CD8-positive, alpha-beta memory T cell (primary cell): ENCODE measurements at regions not wholly inside any gene's neighbourhood (a gene's known extent, or its start where the extent isn't known, plus 50 kb on each side); places are given as distances from the start of the nearest gene placed in this dataset.

Experiments used
- CTCF ChIA-PET: fragments of 350-600 bp; sonication (Branson Sonifier 250); formaldehyde crosslinking; loops from one replicate; lab custom pipeline; 2021; ENCODE audit warnings: antibody characterized with exemption; lab: Charles Lee
- POLR2A ChIA-PET: fragments of 350-600 bp; sonication (Branson Sonifier 250); formaldehyde crosslinking; loops from one replicate; lab custom pipeline; 2021; ENCODE audit warnings: antibody characterized with exemption; lab: Charles Lee
- DNase-seq, 5 donors: peaks; one replicate each; pipeline versions ENCODE4 v3.0.0 to v3.0.0-alpha.2; 2020 to 2022; ENCODE audit warnings: mixed read lengths in 1 of 5
- H3K27ac ChIP-seq: one replicate; pipeline ENCODE4 v1.7.0; 2013; ENCODE audit warnings: low read depth, mild to moderate bottlenecking, low read length, moderate library complexity
- H3K27me3 ChIP-seq: 2 replicates; pipeline ENCODE4 v1.7.0; 2013; ENCODE audit warnings: low read length, mild to moderate bottlenecking; ENCODE audit not compliant: insufficient read depth, poor library complexity, severe bottlenecking
- H3K36me3 ChIP-seq: 2 replicates; pipeline ENCODE4 v1.7.0; 2013; ENCODE audit warnings: mild to moderate bottlenecking, low read length, moderate library complexity; ENCODE audit not compliant: insufficient read depth
- H3K4me1 ChIP-seq: 2 replicates; pipeline ENCODE4 v1.7.0; 2013; ENCODE audit warnings: mild to moderate bottlenecking, low read length, moderate library complexity; ENCODE audit not compliant: insufficient read depth
- H3K4me3 ChIP-seq: 2 replicates; pipeline ENCODE4 v1.7.0; 2013; ENCODE audit warnings: mild to moderate bottlenecking, low read length
- H3K9me3 ChIP-seq: 2 replicates; pipeline ENCODE4 v1.7.0; 2013; ENCODE audit warnings: mild to moderate bottlenecking, low read length
- H3K27ac Mint-ChIP-seq, 8 donors: one replicate each; pipeline ENCODE4 v1.8.0; 2020 to 2021; ENCODE audit warnings: mixed read lengths in 8 of 8, mild to moderate bottlenecking in 6 of 8, inconsistent platforms in 3 of 8, moderate library complexity in 3 of 8
- H3K27me3 Mint-ChIP-seq, 2 donors: one replicate each; pipeline ENCODE4 v1.8.0; 2020 to 2021; ENCODE audit warnings: mixed read lengths in 2 of 2, mild to moderate bottlenecking in 1 of 2, moderate library complexity in 1 of 2
- H3K36me3 Mint-ChIP-seq, 3 donors: one replicate each; pipeline ENCODE4 v1.8.0; 2020 to 2021; ENCODE audit warnings: mixed read lengths in 3 of 3, inconsistent platforms in 1 of 3, mild to moderate bottlenecking in 1 of 3
- H3K4me1 Mint-ChIP-seq, 3 donors: one replicate each; pipeline ENCODE4 v1.8.0; 2020 to 2021; ENCODE audit warnings: mixed read lengths in 3 of 3, inconsistent platforms in 1 of 3, mild to moderate bottlenecking in 1 of 3
- H3K4me3 Mint-ChIP-seq, 7 donors: one replicate each; pipeline ENCODE4 v1.8.0; 2020 to 2021; ENCODE audit warnings: mixed read lengths in 7 of 7, mild to moderate bottlenecking in 6 of 7, moderate library complexity in 4 of 7, inconsistent platforms in 2 of 7
- H3K9me3 Mint-ChIP-seq, 5 donors: one replicate each; pipeline ENCODE4 v1.8.0; 2020 to 2022; ENCODE audit warnings: mixed read lengths in 5 of 5, mild to moderate bottlenecking in 3 of 5, moderate library complexity in 2 of 5, inconsistent platforms in 1 of 5

- POLR2A ChIA-PET = no interaction called here
- CTCF ChIA-PET = no interaction called here
- no peak overlapping the region for H3K27ac Mint-ChIP-seq
- no peaks in the 10 kb centered on the region for H3K27me3 ChIP-seq
- no peaks in the 10 kb centered on the region for H3K36me3 ChIP-seq
- H3K9me3 Mint-ChIP-seq = peaks cover 0 to 6% (median 0%) of the 10 kb centered on the region in 5 donors
- no peaks in the 10 kb centered on the region for H3K36me3 Mint-ChIP-seq
- H3K4me1 ChIP-seq = no peaks in the 10 kb centered on the region
- no peak overlapping the region for H3K4me3 ChIP-seq
- H3K4me3 Mint-ChIP-seq = no peak overlapping the region
- H3K4me1 Mint-ChIP-seq = no peaks in the 10 kb centered on the region
- no peaks in the 10 kb centered on the region for H3K9me3 ChIP-seq
- no peaks in the 10 kb centered on the region for H3K27me3 Mint-ChIP-seq
- no peak for DNase-seq
- no peak overlapping the region for H3K27ac ChIP-seq
These were observed 390.2 kb downstream of the NR2F2 start for GRCh38 chr15:96720656-96721055.

DNA sequence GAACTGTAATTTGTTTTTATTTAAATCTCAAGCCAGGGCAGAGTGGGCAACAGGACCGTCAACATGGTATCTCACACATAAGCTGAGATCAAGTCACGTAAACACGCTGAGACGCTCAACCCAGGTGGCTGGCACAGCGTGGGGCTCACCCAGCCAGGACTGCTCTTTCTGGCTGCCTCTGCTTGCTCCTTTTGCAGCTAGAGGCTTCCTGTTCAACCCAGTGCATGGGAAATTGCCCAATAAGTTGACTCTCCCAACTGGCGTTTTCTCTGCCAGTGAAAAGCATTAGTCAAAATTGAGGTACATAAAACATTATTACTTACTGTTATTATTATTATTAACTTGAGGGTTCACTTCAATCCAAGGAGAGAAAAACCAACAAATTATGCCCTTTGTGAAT lies 398.1 kb downstream of the NR2F2 start:
- Mint-ChIP-seq H3K27ac (no peak overlapping the region), H3K4me1 (no peaks in the 10 kb centered on the region), H3K27me3 (no peaks in the 10 kb centered on the region), H3K9me3 (peaks cover 0 to 4% (median 2%) of the 10 kb centered on the region in 5 donors), H3K36me3 (no peaks in the 10 kb centered on the region), H3K4me3 (no peak overlapping the region)
- no peak overlapping the region for H3K4me3 ChIP-seq
- no peak overlapping the region for H3K27ac ChIP-seq
- H3K4me1 ChIP-seq = no peaks in the 10 kb centered on the region
- H3K9me3 ChIP-seq = no peaks in the 10 kb centered on the region
- ChIA-PET CTCF (no interaction called here), POLR2A (no interaction called here)
- no peaks in the 10 kb centered on the region for H3K27me3 ChIP-seq
- DNase-seq = no peak
- H3K36me3 ChIP-seq = no peaks in the 10 kb centered on the region

GRCh38 chr15:96732704-96733103 lies 402.2 kb downstream of the NR2F2 start:
- no peaks in the 10 kb centered on the region for H3K27me3 Mint-ChIP-seq
- H3K27me3 ChIP-seq = no peaks in the 10 kb centered on the region
- no peaks in the 10 kb centered on the region for H3K4me1 ChIP-seq
- POLR2A ChIA-PET = no interaction called here
- no peaks in the 10 kb centered on the region for H3K4me1 Mint-ChIP-seq
- H3K4me3 ChIP-seq = no peak overlapping the region
- H3K9me3 ChIP-seq = no peaks in the 10 kb centered on the region
- no peak overlapping the region for H3K27ac Mint-ChIP-seq
- DNase-seq = no peak
- no peak overlapping the region for H3K27ac ChIP-seq
- H3K36me3 ChIP-seq = no peaks in the 10 kb centered on the region
- CTCF ChIA-PET = no interaction called here
- H3K9me3 Mint-ChIP-seq = peaks cover 0 to 4% (median 2%) of the 10 kb centered on the region in 5 donors
- no peak overlapping the region for H3K4me3 Mint-ChIP-seq
- H3K36me3 Mint-ChIP-seq = no peaks in the 10 kb centered on the region

DNA sequence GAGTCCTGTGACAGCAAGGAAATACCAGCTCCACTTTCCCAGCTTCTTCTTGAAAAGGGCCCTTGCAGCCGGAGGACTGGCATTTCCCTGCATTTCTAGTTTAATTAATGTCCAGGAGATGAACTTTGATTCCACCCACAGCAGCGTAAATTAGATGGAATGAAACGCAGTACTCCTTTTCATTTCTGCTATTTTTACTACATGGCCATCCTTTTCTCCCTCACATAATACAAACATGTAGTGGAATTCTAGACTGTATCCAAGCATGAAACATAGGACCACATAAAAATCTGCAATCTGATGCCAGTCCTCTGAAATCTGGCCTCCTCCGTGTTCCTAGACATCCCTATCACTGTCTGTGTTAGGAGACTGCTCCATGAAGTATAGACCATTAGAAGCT lies 403.2 kb downstream of the NR2F2 start:
- Histone ChIP-seq H3K4me3 (no peak overlapping the region), H3K27ac (no peak overlapping the region), H3K4me1 (no peaks in the 10 kb centered on the region), H3K36me3 (no peaks in the 10 kb centered on the region), H3K27me3 (no peaks in the 10 kb centered on the region), H3K9me3 (no peaks in the 10 kb centered on the region)
- H3K36me3 Mint-ChIP-seq = no peaks in the 10 kb centered on the region
- POLR2A ChIA-PET = no interaction called here
- no peaks in the 10 kb centered on the region for H3K27me3 Mint-ChIP-seq
- no peaks in the 10 kb centered on the region for H3K4me1 Mint-ChIP-seq
- no peak for DNase-seq
- H3K4me3 Mint-ChIP-seq = no peak overlapping the region
- peaks cover 0 to 6% (median 3%) of the 10 kb centered on the region in 5 donors for H3K9me3 Mint-ChIP-seq
- no peak overlapping the region for H3K27ac Mint-ChIP-seq
- CTCF ChIA-PET = no interaction called here

DNA sequence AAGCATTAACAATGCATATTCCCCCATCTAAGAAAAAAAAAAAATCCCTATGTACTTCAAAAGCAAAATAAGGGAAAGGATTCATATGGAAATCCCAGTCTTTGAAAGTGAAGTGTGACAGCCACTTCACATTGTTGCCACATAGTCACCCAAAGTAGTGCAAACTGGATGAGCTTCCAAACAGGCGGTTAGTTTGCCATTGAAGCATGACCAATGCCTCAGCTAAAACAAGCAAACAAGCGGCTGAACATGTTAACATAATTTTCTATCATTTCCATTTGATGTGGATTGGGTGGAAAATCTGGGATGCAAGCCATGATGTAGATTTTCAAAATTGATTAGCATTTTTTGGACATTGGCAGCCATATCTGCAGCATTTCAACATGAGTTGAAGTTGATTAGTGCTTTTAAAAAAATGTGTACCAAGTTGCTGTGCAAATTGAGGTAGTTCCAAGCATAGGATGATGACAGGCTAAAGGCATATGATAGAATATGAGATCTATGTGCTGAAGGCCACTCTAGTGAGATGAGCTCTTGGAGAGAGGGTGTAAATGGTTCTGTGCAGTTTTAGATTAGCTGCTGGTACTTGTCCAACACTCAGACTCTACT lies 405.2 kb downstream of the NR2F2 start:
- Mint-ChIP-seq H3K9me3 (peaks cover 0 to 9% (median 4%) of the 10 kb centered on the region in 5 donors), H3K4me3 (no peak overlapping the region), H3K27ac (no peak overlapping the region), H3K4me1 (no peaks in the 10 kb centered on the region), H3K27me3 (no peaks in the 10 kb centered on the region), H3K36me3 (no peaks in the 10 kb centered on the region)
- POLR2A ChIA-PET = no interaction called here
- CTCF ChIA-PET = no interaction called here
- Histone ChIP-seq H3K4me1 (no peaks in the 10 kb centered on the region), H3K27me3 (no peaks in the 10 kb centered on the region), H3K36me3 (no peaks in the 10 kb centered on the region), H3K9me3 (no peaks in the 10 kb centered on the region), H3K27ac (no peak overlapping the region), H3K4me3 (no peak overlapping the region)
- DNase-seq = no peak

DNA sequence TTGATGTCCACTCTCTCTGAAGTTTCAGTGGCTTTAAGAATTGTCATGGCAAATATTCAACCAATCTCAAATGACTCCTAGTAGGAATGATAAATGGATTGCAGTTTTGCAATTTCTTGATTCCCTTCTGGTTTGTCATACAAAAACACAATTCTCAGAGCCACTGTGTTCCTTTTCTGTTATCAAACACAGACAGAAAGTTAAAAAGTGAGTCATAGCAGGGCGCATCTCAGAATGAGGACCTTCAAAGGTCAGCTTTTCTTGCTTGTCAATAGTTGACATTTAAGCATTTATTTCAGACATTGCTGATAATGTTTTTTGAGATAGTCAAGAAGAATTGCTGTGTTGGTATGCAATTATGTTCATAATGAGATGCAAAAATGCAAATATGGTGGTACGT lies 405.9 kb downstream of the NR2F2 start:
- no peaks in the 10 kb centered on the region for H3K9me3 ChIP-seq
- Mint-ChIP-seq H3K36me3 (no peaks in the 10 kb centered on the region), H3K27ac (no peak overlapping the region), H3K27me3 (no peaks in the 10 kb centered on the region), H3K4me3 (no peak overlapping the region), H3K4me1 (no peaks in the 10 kb centered on the region), H3K9me3 (peaks cover 0 to 9% (median 3%) of the 10 kb centered on the region in 5 donors)
- no peak overlapping the region for H3K27ac ChIP-seq
- CTCF ChIA-PET = no interaction called here
- DNase-seq = no peak
- H3K4me3 ChIP-seq = no peak overlapping the region
- no peaks in the 10 kb centered on the region for H3K4me1 ChIP-seq
- no peaks in the 10 kb centered on the region for H3K27me3 ChIP-seq
- POLR2A ChIA-PET = no interaction called here
- H3K36me3 ChIP-seq = no peaks in the 10 kb centered on the region

- Mint-ChIP-seq H3K9me3 (peaks cover 0 to 9% (median 3%) of the 10 kb centered on the region in 5 donors), H3K4me3 (no peak overlapping the region), H3K27me3 (no peaks in the 10 kb centered on the region), H3K36me3 (no peaks in the 10 kb centered on the region), H3K27ac (no peak overlapping the region), H3K4me1 (no peaks in the 10 kb centered on the region)
- POLR2A ChIA-PET = no interaction called here
- Histone ChIP-seq H3K27me3 (no peaks in the 10 kb centered on the region), H3K9me3 (no peaks in the 10 kb centered on the region), H3K4me1 (no peaks in the 10 kb centered on the region), H3K36me3 (no peaks in the 10 kb centered on the region), H3K4me3 (no peak overlapping the region), H3K27ac (no peak overlapping the region)
- CTCF ChIA-PET = no interaction called here
- no peak for DNase-seq
These were observed 406.9 kb downstream of the NR2F2 start for GRCh38 chr15:96737408-96737807.

DNA sequence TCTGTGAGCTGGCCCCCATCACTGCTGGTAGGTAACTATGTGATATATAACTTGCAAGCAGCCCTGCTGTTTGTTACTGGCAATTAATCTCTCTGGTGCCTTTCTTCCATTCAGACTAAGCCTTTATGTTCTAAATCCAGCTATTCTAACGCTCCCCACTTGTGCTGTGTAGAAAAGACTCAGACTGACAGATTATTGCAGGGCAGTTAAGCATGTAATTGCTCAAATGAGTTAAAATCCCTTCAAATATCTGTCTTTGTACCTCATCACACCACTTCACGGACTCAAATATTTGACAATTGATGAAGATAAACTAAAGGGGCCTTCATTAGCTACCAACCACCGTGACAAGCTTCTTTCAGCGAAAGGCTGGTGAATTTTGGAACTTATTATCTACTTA lies 416.2 kb downstream of the NR2F2 start:
- Histone ChIP-seq H3K27ac (no peak overlapping the region), H3K27me3 (no peaks in the 10 kb centered on the region), H3K36me3 (no peaks in the 10 kb centered on the region), H3K4me3 (no peak overlapping the region), H3K9me3 (no peaks in the 10 kb centered on the region), H3K4me1 (no peaks in the 10 kb centered on the region)
- Mint-ChIP-seq H3K4me1 (no peaks in the 10 kb centered on the region), H3K27me3 (peaks cover 0 to 1% of the 10 kb centered on the region in 2 donors), H3K4me3 (no peak overlapping the region), H3K36me3 (no peaks in the 10 kb centered on the region), H3K9me3 (peaks cover 0 to 7% (median 5%) of the 10 kb centered on the region in 5 donors), H3K27ac (no peak overlapping the region)
- DNase-seq = no peak
- ChIA-PET POLR2A (no interaction called here), CTCF (no interaction called here)
